ENCODE measurements at regions not wholly inside any gene's neighbourhood (a gene's known extent, or its start where the extent isn't known, plus 50 kb on each side); places are given as distances from the start of the nearest gene placed in this dataset.

DNA sequence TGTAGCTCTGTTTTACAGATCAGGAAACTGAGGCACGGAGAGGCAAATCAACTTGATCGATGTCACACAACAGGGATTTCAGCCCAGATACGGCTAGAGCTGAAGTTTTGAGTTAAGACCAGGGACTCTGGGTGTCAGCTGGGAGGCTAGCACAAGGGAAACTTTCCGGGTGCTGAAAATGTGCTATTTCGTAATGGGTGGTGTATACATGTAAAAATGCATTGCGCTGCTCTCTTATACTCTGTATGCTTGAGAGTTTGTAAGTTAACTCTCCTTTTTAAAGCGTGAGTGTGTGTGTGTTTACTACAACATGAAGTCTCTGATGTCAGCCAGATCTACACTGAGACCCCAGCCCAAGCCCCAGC is 227.6 kb downstream of the MN1 start:
- TF ChIP-seq, protein P1, sequence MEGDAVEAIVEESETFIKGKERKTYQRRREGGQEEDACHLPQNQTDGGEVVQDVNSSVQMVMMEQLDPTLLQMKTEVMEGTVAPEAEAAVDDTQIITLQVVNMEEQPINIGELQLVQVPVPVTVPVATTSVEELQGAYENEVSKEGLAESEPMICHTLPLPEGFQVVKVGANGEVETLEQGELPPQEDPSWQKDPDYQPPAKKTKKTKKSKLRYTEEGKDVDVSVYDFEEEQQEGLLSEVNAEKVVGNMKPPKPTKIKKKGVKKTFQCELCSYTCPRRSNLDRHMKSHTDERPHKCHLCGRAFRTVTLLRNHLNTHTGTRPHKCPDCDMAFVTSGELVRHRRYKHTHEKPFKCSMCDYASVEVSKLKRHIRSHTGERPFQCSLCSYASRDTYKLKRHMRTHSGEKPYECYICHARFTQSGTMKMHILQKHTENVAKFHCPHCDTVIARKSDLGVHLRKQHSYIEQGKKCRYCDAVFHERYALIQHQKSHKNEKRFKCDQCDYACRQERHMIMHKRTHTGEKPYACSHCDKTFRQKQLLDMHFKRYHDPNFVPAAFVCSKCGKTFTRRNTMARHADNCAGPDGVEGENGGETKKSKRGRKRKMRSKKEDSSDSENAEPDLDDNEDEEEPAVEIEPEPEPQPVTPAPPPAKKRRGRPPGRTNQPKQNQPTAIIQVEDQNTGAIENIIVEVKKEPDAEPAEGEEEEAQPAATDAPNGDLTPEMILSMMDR (IDR thresholded peaks at IDR 0.05), result no peak
- TF ChIP-seq POLR2A (IDR thresholded peaks at IDR 0.05), result no peak

Data from vagina (tissue), 2 donors.